Lower leg skin (tissue), 4 donors: ENCODE measurements at regions not wholly inside any gene's neighbourhood (a gene's known extent, or its start where the extent isn't known, plus 50 kb on each side); places are given as distances from the start of the nearest gene placed in this dataset.

Experiments
- DNase-seq, 2 donors: peaks; one replicate each; pipeline ENCODE4 v3.0.0-alpha.2; 2019; ENCODE audit warnings: low spot score in 2 of 2
- H3K4me3 ChIP-seq: fragments of 200-600 bp; sonication (generic); 2 replicates; pipeline ENCODE4 v1.5.1; 2017; ENCODE audit warnings: mild to moderate bottlenecking, low read depth; ENCODE audit not compliant: poor library complexity, severe bottlenecking
- CTCF ChIP-seq, 3 donors: fragments of 450-650 bp; IDR thresholded peaks; one replicate each; pipeline ENCODE4 v1.5.1; 2016; ENCODE audit warnings: antibody characterized with exemption in 3 of 3, mild to moderate bottlenecking in 3 of 3, moderate library complexity in 2 of 3
- POLR2A ChIP-seq, 2 donors: fragments of 450-650 bp; IDR thresholded peaks; one replicate each; pipeline ENCODE4 v1.6.1; 2016 to 2017; ENCODE audit warnings: antibody characterized with exemption in 2 of 2, mild to moderate bottlenecking in 1 of 2, moderate library complexity in 1 of 2
- WGBS, 2 donors: methylation state at CpG; one replicate each; pipeline ENCODE4 v1.1.5; 2018; 5-methylcytosine and 5-hydroxymethylcytosine counted together
- intact Hi-C: fragments of 100-400 bp; cut with DNase I; formaldehyde crosslinking; loops from one replicate; pipeline ENCODE4 v1.15.0; 2023; ENCODE audit warnings: low total_unique reads

GRCh38 chr2:175525975-175526374 is 344.5 kb upstream of the ATP5MC3 start:
- whole genome bisulfite sequencing, 2 donors = 67 to 72% methylated on average over 1 of the region's 1 CpG
- no peak for DNase-seq
- intact Hi-C loops = no loop called here
- TF ChIP-seq POLR2A (IDR thresholded peaks at IDR 0.05) (no peak), CTCF (IDR thresholded peaks at IDR 0.05) (no peak)
- H3K4me3 ChIP-seq = no peak overlapping the region

- TF ChIP-seq POLR2A (IDR thresholded peaks at IDR 0.05) (no peak), CTCF (IDR thresholded peaks at IDR 0.05) (no peak)
- intact Hi-C loops = no loop called here
- DNase-seq = no peak
- WGBS, 2 donors = 44 to 51% methylated on average over 2 of the region's 2 CpGs
- no peak overlapping the region for H3K4me3 ChIP-seq
These were observed 341.5 kb upstream of the ATP5MC3 start for GRCh38 chr2:175523001-175523400.

DNA sequence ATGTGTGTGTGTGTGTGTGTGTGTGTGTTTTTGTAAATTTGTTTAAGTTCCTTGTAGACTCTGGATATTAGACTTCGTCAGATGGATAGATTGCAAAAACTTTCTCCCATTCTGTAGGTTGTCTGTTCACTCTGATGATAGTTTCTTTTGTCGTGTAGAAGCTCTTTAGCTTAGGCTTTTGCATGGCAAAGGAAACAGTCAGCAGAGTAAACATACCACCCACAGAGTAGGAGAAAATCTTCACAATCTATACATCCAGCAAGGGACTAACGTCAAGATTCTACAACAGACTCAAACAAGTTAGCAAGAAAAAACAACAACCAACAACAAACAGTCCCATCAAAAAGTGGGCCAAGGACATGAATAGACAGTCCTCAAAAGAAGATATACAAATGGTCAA is 336.7 kb upstream of the ATP5MC3 start:
- TF ChIP-seq POLR2A (IDR thresholded peaks at IDR 0.05) (no peak), CTCF (IDR thresholded peaks at IDR 0.05) (no peak)
- intact Hi-C loops = no loop called here
- H3K4me3 ChIP-seq = no peak overlapping the region
- 50 to 53% methylated on average over 3 of the region's 3 CpGs for WGBS, 2 donors
- no peak for DNase-seq

DNA sequence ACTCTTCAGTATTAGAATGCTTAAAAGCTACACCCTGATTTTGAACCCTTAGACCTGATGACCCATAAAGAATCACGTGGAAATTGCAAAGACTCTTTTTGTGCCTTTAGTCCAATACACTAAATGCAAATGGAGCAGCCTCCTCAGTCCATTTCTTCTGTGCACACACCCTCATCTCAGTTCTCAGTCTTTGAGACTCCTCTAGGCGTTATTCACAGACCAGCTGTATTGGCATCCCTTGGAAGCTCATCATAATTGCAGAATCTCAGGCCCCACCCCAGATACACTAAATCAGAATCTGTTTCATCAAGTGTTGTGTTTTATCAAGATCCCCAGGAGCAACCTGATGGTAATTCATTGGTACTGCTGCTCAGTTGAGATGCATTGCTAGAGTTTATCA is 335.0 kb upstream of the ATP5MC3 start:
- intact Hi-C loops = no loop called here

DNA sequence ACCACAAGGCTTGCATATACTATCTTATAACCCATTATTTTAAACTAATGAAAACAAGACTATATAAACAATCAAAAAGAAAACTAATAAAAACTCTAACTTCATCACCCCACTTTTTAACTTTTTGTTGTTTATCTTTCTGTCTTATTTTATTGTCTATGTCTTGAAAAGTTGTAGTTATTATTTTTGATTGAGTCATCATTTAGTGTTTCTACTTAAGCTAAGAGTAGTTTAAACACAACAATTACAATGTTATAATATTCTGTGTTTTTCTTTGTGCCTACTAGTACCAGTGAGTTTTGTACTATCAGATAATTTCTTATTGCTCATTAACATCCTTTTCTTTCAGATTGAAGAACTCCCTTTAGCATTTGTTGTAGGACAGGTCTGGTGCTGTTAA is 318.7 kb upstream of the ATP5MC3 start:
- DNase-seq = no peak
- H3K4me3 ChIP-seq = no peak overlapping the region
- intact Hi-C loops = no loop called here
- TF ChIP-seq POLR2A (IDR thresholded peaks at IDR 0.05) (no peak), CTCF (IDR thresholded peaks at IDR 0.05) (no peak)

More for the DNA sequence above, 335.0 kb upstream of the ATP5MC3 start:
- TF ChIP-seq CTCF (IDR thresholded peaks at IDR 0.05) = no peak
- TF ChIP-seq POLR2A (IDR thresholded peaks at IDR 0.05) = no peak
- WGBS, 2 donors = 72 to 75% methylated on average over 2 of the region's 2 CpGs
- H3K4me3 ChIP-seq = no peak overlapping the region
- no peak for DNase-seq

GRCh38 chr2:175490360-175490791 is 308.9 kb upstream of the ATP5MC3 start:
- DNase-seq = no peak
- no peak overlapping the region for H3K4me3 ChIP-seq
- intact Hi-C loops = no loop called here
- TF ChIP-seq CTCF (IDR thresholded peaks at IDR 0.05) (no peak), POLR2A (IDR thresholded peaks at IDR 0.05) (no peak)
- 51 to 61% methylated on average over 4 of the region's 4 CpGs for WGBS, 2 donors
